H9 (cell line): ENCODE measurements at regions not wholly inside any gene's neighbourhood (a gene's known extent, or its start where the extent isn't known, plus 50 kb on each side); places are given as distances from the start of the nearest gene placed in this dataset.

Experiments
- DNase-seq: peaks from one replicate; pipeline ENCODE4 v3.0.0-alpha.2; 2017
- H2AFZ ChIP-seq: one replicate; pipeline ENCODE4 v1.6.1; 2013; ENCODE audit warnings: mild to moderate bottlenecking, low read length, control low read depth, moderate library complexity
- H2AK5ac ChIP-seq: 2 replicates; pipeline ENCODE4 v1.6.1; 2013; ENCODE audit warnings: low read length, control low read depth, mixed read lengths; ENCODE audit not compliant: insufficient read length
- H2BK120ac ChIP-seq: one replicate; pipeline ENCODE4 v1.6.1; 2013; ENCODE audit warnings: low read depth, mild to moderate bottlenecking, low read length, control low read depth, inconsistent platforms; ENCODE audit not compliant: poor library complexity, severe bottlenecking
- H2BK12ac ChIP-seq: 2 replicates; pipeline ENCODE4 v1.6.1; 2013; ENCODE audit warnings: low read length, control low read depth, mixed read lengths, low read depth; ENCODE audit not compliant: insufficient read length
- H2BK15ac ChIP-seq: 2 replicates; pipeline ENCODE4 v1.6.1; 2013; ENCODE audit warnings: low read depth, low read length, control low read depth
- H2BK20ac ChIP-seq: one replicate; pipeline ENCODE4 v1.6.1; 2013; ENCODE audit warnings: low read depth, mild to moderate bottlenecking, low read length, control low read depth, inconsistent platforms; ENCODE audit not compliant: poor library complexity, severe bottlenecking
- H2BK5ac ChIP-seq: 2 replicates; pipeline ENCODE4 v1.6.1; 2013; ENCODE audit warnings: low read length, control low read depth, mixed read lengths; ENCODE audit not compliant: insufficient read length
- H3K14ac ChIP-seq: 2 replicates; pipeline ENCODE4 v1.6.1; 2013; ENCODE audit warnings: low read length, control low read depth; ENCODE audit not compliant: insufficient read depth
- H3K18ac ChIP-seq: 2 replicates; pipeline ENCODE4 v1.6.1; 2013; ENCODE audit warnings: low read depth, mild to moderate bottlenecking, mixed read lengths, low read length, control low read depth; ENCODE audit not compliant: insufficient read length
- H3K23ac ChIP-seq: 2 replicates; pipeline ENCODE4 v1.6.1; 2013; ENCODE audit warnings: low read length, control low read depth, mixed read lengths, low read depth; ENCODE audit not compliant: insufficient read length
- H3K23me2 ChIP-seq: 2 replicates; pipeline ENCODE4 v1.6.1; 2013; ENCODE audit warnings: low read depth, mild to moderate bottlenecking, mixed read lengths, low read length, control low read depth; ENCODE audit not compliant: insufficient read length, poor library complexity, severe bottlenecking
- H3K27ac ChIP-seq: 2 replicates; pipeline ENCODE4 v1.5.1; 2013; ENCODE audit warnings: low read length, control low read depth, mixed read lengths, low read depth; ENCODE audit not compliant: insufficient read length
- H3K27me3 ChIP-seq: 2 replicates; pipeline ENCODE4 v1.6.1; 2013; ENCODE audit warnings: low read length, control low read depth, inconsistent platforms; ENCODE audit not compliant: insufficient read depth
- H3K4ac ChIP-seq: 2 replicates; pipeline ENCODE4 v1.6.1; 2013; ENCODE audit warnings: low read depth, mild to moderate bottlenecking, control low read depth, inconsistent platforms, low read length, moderate library complexity
- H3K4me1 ChIP-seq: 2 replicates; pipeline ENCODE4 v1.6.1; 2013; ENCODE audit warnings: low read length, control low read depth, inconsistent platforms; ENCODE audit not compliant: insufficient read depth
- H3K4me2 ChIP-seq: 2 replicates; pipeline ENCODE4 v1.6.1; 2013; ENCODE audit warnings: low read length, control low read depth, mixed read lengths; ENCODE audit not compliant: insufficient read length, insufficient read depth
- H3K56ac ChIP-seq: 2 replicates; pipeline ENCODE4 v1.6.1; 2013; ENCODE audit warnings: low read depth, mild to moderate bottlenecking, mixed read lengths, low read length, control low read depth; ENCODE audit not compliant: insufficient read length
- H3K79me1 ChIP-seq: 2 replicates; pipeline ENCODE4 v1.6.1; 2013; ENCODE audit warnings: low read depth, mild to moderate bottlenecking, moderate library complexity, low read length, control low read depth, inconsistent platforms; ENCODE audit not compliant: insufficient read depth, poor library complexity, severe bottlenecking
- H3K79me2 ChIP-seq: 2 replicates; pipeline ENCODE4 v1.6.1; 2013; ENCODE audit warnings: low read length, control low read depth, inconsistent platforms; ENCODE audit not compliant: insufficient read depth
- H3K9ac ChIP-seq: 2 replicates; pipeline ENCODE4 v1.6.1; 2013; ENCODE audit warnings: low read length, control low read depth, mixed read lengths; ENCODE audit not compliant: insufficient read length; ENCODE audit errors: extremely low read depth
- H3K9me3 ChIP-seq: one replicate; pipeline ENCODE4 v1.6.1; 2013; ENCODE audit warnings: low read depth, low read length, inconsistent platforms; ENCODE audit not compliant: control insufficient read depth
- H3T11ph ChIP-seq: one replicate; pipeline ENCODE4 v1.6.1; 2013; ENCODE audit warnings: mild to moderate bottlenecking, low read length, control low read depth, inconsistent platforms
- H4K20me1 ChIP-seq: one replicate; pipeline ENCODE4 v1.6.1; 2013; ENCODE audit not compliant: control insufficient read depth, insufficient read length, insufficient read depth
- H4K5ac ChIP-seq: 2 replicates; pipeline ENCODE4 v1.6.1; 2013; ENCODE audit warnings: low read depth, mild to moderate bottlenecking, mixed read lengths, low read length, control low read depth; ENCODE audit not compliant: insufficient read length
- H4K8ac ChIP-seq: replicated peaks from 2 replicates; pipeline ENCODE4 v1.6.1; 2013; ENCODE audit warnings: low read length, control low read depth, mixed read lengths, low read depth; ENCODE audit not compliant: insufficient read length
- H4K91ac ChIP-seq: 2 replicates; pipeline ENCODE4 v1.6.1; 2013; ENCODE audit warnings: low read depth, mild to moderate bottlenecking, moderate library complexity, mixed read lengths, low read length, control low read depth; ENCODE audit not compliant: insufficient read length
- H3K27ac Mint-ChIP-seq, 3 experiments: 2 replicates in 2 of 3; 3 replicates in 1 of 3; pipeline ENCODE4 v1.8.0; 2020 to 2021; ENCODE audit warnings: mixed read lengths in 3 of 3, mild to moderate bottlenecking in 1 of 3, moderate library complexity in 1 of 3
- H3K27me3 Mint-ChIP-seq: 2 replicates; pipeline ENCODE4 v1.8.0; 2021; ENCODE audit warnings: low read depth, mild to moderate bottlenecking, moderate library complexity, mixed read lengths
- H3K36me3 Mint-ChIP-seq, 3 experiments: 2 replicates in 2 of 3; 3 replicates in 1 of 3; pipeline ENCODE4 v1.8.0; 2020 to 2021; ENCODE audit warnings: low read depth in 3 of 3, mixed read lengths in 3 of 3; ENCODE audit not compliant: insufficient read depth in 1 of 3
- H3K4me1 Mint-ChIP-seq, 2 experiments: 2 replicates each; pipeline ENCODE4 v1.8.0; 2020; ENCODE audit warnings: mixed read lengths in 2 of 2
- H3K4me3 Mint-ChIP-seq, 2 experiments: 2 replicates in 1 of 2; 3 replicates in 1 of 2; pipeline ENCODE4 v1.8.0; 2020 to 2021; ENCODE audit warnings: mild to moderate bottlenecking in 2 of 2, mixed read lengths in 2 of 2, moderate library complexity in 1 of 2
- H3K9me3 Mint-ChIP-seq, 2 experiments: 2 replicates in 1 of 2; 3 replicates in 1 of 2; pipeline ENCODE4 v1.8.0; 2020; ENCODE audit warnings: mild to moderate bottlenecking in 2 of 2, mixed read lengths in 2 of 2, moderate library complexity in 1 of 2
- WGBS: extraction: QIAGEN DNeasy Blood & Tissue Kit; methylation state at CpG from one replicate; pipeline ENCODE4 v1.1.7; 2013; ENCODE audit warnings: missing lambda C conversion rate, low lambda C conversion rate, mixed read lengths; ENCODE audit not compliant: insufficient read length; ENCODE audit errors: extremely low coverage; 5-methylcytosine and 5-hydroxymethylcytosine counted together
- TF ChIP-seq, protein P1 (sequence below): fragments of 200-600 bp; sonication (generic); conservative IDR thresholded peaks from 3 replicates; pipeline ENCODE4 v1.8.0; 2021; ENCODE audit warnings: antibody characterized with exemption, mild to moderate bottlenecking

- Histone ChIP-seq H3T11ph (no peak overlapping the region), H4K5ac (no peak overlapping the region), H2BK120ac (no peak overlapping the region), H3K23me2 (no peaks in the 10 kb centered on the region), H4K91ac (no peak overlapping the region), H2BK5ac (no peak overlapping the region), H2BK12ac (no peak overlapping the region), H3K18ac (no peak overlapping the region), H4K8ac (no peak overlapping the region), H3K27me3 (no peaks in the 10 kb centered on the region), H2BK15ac (no peak overlapping the region), H3K4ac (no peak overlapping the region), H3K4me2 (no peak overlapping the region), H3K27ac (no peak overlapping the region), H2AK5ac (no peak overlapping the region), H4K20me1 (no peaks in the 10 kb centered on the region), H3K14ac (no peak overlapping the region), H2BK20ac (no peak overlapping the region), H3K56ac (no peak overlapping the region), H3K9me3 (no peaks in the 10 kb centered on the region), H3K4me1 (no peaks in the 10 kb centered on the region), H3K9ac (no peak overlapping the region), H3K23ac (no peak overlapping the region), H3K79me1 (no peaks in the 10 kb centered on the region), H3K79me2 (no peaks in the 10 kb centered on the region), H2AFZ (no peak overlapping the region)
- no peak overlapping the region for H3K27ac Mint-ChIP-seq
- H3K36me3 Mint-ChIP-seq = no peaks in the 10 kb centered on the region
- WGBS = no CpG with 5 or more reads among the region's 2 CpGs
- peaks cover 0 to 4% of the 10 kb centered on the region in 2 experiments; a peak in 2 of 4 replicates for H3K4me1 Mint-ChIP-seq
- H3K4me3 Mint-ChIP-seq = no peak overlapping the region
- no peaks in the 10 kb centered on the region for H3K9me3 Mint-ChIP-seq
- no peaks in the 10 kb centered on the region for H3K27me3 Mint-ChIP-seq
- TF ChIP-seq, protein P1, sequence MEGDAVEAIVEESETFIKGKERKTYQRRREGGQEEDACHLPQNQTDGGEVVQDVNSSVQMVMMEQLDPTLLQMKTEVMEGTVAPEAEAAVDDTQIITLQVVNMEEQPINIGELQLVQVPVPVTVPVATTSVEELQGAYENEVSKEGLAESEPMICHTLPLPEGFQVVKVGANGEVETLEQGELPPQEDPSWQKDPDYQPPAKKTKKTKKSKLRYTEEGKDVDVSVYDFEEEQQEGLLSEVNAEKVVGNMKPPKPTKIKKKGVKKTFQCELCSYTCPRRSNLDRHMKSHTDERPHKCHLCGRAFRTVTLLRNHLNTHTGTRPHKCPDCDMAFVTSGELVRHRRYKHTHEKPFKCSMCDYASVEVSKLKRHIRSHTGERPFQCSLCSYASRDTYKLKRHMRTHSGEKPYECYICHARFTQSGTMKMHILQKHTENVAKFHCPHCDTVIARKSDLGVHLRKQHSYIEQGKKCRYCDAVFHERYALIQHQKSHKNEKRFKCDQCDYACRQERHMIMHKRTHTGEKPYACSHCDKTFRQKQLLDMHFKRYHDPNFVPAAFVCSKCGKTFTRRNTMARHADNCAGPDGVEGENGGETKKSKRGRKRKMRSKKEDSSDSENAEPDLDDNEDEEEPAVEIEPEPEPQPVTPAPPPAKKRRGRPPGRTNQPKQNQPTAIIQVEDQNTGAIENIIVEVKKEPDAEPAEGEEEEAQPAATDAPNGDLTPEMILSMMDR = no peak
- DNase-seq = no peak
These were observed 472.2 kb downstream of the ARL4A start for GRCh38 chr7:13159467-13160184.
